ENCODE measurements at regions not wholly inside any gene's neighbourhood (a gene's known extent, or its start where the extent isn't known, plus 50 kb on each side); places are given as distances from the start of the nearest gene placed in this dataset.

GRCh38 chr16:85364323-85365040 is 248.6 kb upstream of the GSE1 start:
- no peak for DNase-seq

GRCh38 chr16:85365120-85365519 is 248.0 kb upstream of the GSE1 start:
- DNase-seq = no peak

GRCh38 chr16:85366031-85366763 is 246.9 kb upstream of the GSE1 start:
- DNase-seq = no peak

GRCh38 chr16:85367485-85367884 is 245.6 kb upstream of the GSE1 start:
- no peak for DNase-seq

- DNase-seq = no peak
Measured at GRCh38 chr16:85369060-85369459, 244.1 kb upstream of the GSE1 start.

- peak in 1 of 2 experiments; percentile 15 for DNase-seq
Measured at GRCh38 chr16:85369741-85370528, 243.2 kb upstream of the GSE1 start.

GRCh38 chr16:85370543-85370880 is 242.6 kb upstream of the GSE1 start:
- DNase-seq = no peak

GRCh38 chr16:85370881-85371651 is 242.1 kb upstream of the GSE1 start:
- DNase-seq = no peak

- no peak for DNase-seq
Measured at GRCh38 chr16:85371948-85372347, 241.2 kb upstream of the GSE1 start.

- DNase-seq = peak; percentile 71 to 74
Measured at GRCh38 chr16:85372627-85373372, 240.3 kb upstream of the GSE1 start.

GRCh38 chr16:85373741-85374570 is 239.2 kb upstream of the GSE1 start:
- DNase-seq = no peak

GRCh38 chr16:85374571-85374872 is 238.6 kb upstream of the GSE1 start:
- DNase-seq = no peak

- no peak for DNase-seq
Measured at GRCh38 chr16:85375282-85375681, 237.8 kb upstream of the GSE1 start.

- no peak for DNase-seq
Measured at GRCh38 chr16:85376292-85377095, 236.6 kb upstream of the GSE1 start.

- DNase-seq = no peak
Measured at GRCh38 chr16:85377388-85378144, 235.6 kb upstream of the GSE1 start.

GRCh38 chr16:85378145-85379040 is 234.7 kb upstream of the GSE1 start:
- DNase-seq = no peak

GRCh38 chr16:85379041-85380001 is 233.8 kb upstream of the GSE1 start:
- DNase-seq = no peak

GRCh38 chr16:85380002-85380395 is 233.1 kb upstream of the GSE1 start:
- DNase-seq = no peak

Measured in AML-193 (cell line).